Panc1 (cell line): ENCODE measurements at regions not wholly inside any gene's neighbourhood (a gene's known extent, or its start where the extent isn't known, plus 50 kb on each side); places are given as distances from the start of the nearest gene placed in this dataset.

Source experiments
- CTCF ChIP-seq: fragments of 450-650 bp; IDR thresholded peaks from 2 replicates; pipeline ENCODE4 v1.5.1; 2017; ENCODE audit warnings: mild to moderate bottlenecking
- POLR2AphosphoS5 ChIP-seq: IDR thresholded peaks from 2 replicates; pipeline ENCODE4 v1.6.1; 2012; ENCODE audit warnings: mild to moderate bottlenecking, low read depth, low read length, moderate library complexity
- REST ChIP-seq, 2 experiments: IDR thresholded peaks; 2 replicates each; pipeline ENCODE4 v1.6.1; 2011 to 2012; ENCODE audit warnings: low read depth in 2 of 2, control low read depth in 1 of 2, low read length in 1 of 2, mild to moderate bottlenecking in 1 of 2, moderate library complexity in 1 of 2; ENCODE audit not compliant: insufficient read depth in 1 of 2
- SIN3A ChIP-seq: IDR thresholded peaks from 2 replicates; pipeline ENCODE4 v1.6.1; 2012; ENCODE audit warnings: low read depth, mild to moderate bottlenecking, low read length, moderate library complexity, borderline replicate concordance; ENCODE audit not compliant: insufficient read depth
- TCF7L2 ChIP-seq: IDR thresholded peaks from 2 replicates; pipeline ENCODE4 v1.6.1; 2011; ENCODE audit warnings: mild to moderate bottlenecking, low read depth, low read length, inconsistent platforms

GRCh38 chr4:1566838-1567518 lies 117.1 kb downstream of the FAM53A start:
- no peak for TF ChIP-seq CTCF
- TF ChIP-seq POLR2AphosphoS5 = no peak
- TF ChIP-seq SIN3A = no peak
- TF ChIP-seq TCF7L2 = no peak
- no peak for TF ChIP-seq REST (IDR thresholded peaks at IDR 0.05; ENCODE audit: insufficient read depth in 1 of 2, low read depth in 2 of 2, low read length in 1 of 2)
